GM21786 (cell line): ENCODE measurements at regions not wholly inside any gene's neighbourhood (a gene's known extent, or its start where the extent isn't known, plus 50 kb on each side); places are given as distances from the start of the nearest gene placed in this dataset.
A peak's percentile ranks its signal among the peaks of the same experiment; 100 is the strongest.

ENCODE experiments used
- ATAC-seq: cut with Tn5 transposase; IDR thresholded peaks from one replicate; pipeline ENCODE4 v1.9.1; 2021; ENCODE audit not compliant: unreplicated experiment

DNA sequence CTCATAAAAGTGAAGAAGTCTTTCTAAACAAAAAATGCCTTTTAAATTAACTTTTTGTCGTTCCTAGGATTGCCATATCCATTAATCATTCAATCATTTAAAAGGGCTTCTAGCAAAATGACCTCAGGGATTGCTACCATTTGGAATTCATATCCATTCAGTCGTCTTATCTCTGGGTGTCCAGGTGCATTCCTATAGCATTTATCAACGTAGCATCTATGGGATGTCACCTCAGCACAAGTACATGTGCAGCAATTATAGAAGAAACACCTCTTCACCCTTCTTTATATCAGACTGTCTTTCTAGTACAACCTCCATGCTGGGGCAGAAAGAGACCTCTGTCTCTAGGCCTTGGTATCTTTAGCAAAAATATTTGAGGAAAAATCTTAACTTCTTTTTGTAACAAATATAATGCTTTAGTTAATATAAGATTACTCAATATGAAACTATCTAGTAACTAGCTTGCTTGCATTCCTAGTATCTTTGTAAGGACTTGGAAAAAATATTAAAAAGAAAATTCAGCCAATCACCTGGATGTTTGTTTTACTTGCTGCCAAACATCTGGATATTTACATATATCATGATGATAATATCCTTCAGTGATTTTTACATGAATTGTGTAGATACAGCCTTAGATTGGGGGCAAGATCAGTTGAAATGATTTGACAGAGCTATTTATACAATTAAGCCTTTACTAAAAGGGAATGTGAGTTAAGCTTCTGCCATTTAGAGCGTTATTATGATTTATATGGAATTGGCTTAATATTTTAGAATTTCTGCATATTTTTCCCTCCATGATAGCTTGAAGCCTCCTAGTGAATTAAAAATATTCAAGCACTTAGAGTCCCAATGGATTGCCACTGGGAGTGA is 356.8 kb downstream of the HDGFL1 start:
- no peak for ATAC-seq

DNA sequence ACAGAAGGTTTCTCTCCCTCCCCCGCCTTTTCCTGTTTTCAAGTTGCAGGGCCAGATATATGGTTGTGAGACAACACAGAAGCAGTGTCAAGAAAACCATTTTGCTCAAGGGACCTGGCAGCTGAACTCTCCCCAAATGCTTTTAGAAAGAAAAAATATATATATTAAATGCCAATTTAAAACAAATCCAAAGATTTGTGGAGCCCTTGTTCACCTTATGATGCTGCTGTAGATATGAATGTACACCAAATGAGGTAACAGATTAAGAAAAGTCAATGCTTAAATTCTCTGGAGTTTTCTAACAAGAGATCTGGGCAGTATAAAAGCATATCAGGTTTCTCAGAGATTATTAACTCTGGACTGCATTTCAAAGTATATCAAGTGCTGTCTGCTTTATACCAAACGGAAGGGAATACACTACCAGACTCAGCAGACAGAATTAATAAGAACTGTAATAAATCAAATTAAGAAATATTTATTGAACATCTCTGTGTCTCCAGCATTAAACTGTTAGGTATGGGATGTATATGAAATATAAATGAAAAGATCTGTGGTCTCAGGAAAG is 357.5 kb downstream of the HDGFL1 start:
- no peak for ATAC-seq

DNA sequence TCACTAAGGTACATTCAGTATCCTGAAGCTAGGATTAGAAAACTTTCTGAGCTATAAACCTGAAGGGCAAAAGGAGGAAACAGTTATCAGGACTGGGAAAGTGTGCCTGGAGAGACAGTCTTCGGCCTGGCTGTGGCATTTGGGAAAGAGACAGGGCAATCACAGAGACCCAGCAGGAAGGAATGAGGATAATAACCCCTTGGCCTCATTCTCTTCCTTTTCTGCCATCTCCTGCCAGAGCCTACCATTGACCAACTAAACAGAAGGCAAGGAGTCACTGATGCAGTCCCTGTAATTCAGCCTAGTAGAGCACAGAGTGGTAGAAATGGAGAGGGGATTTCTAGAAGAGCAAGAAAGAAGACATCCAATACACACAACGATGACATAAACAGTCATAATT is 359.4 kb downstream of the HDGFL1 start:
- ATAC-seq: no peak

DNA sequence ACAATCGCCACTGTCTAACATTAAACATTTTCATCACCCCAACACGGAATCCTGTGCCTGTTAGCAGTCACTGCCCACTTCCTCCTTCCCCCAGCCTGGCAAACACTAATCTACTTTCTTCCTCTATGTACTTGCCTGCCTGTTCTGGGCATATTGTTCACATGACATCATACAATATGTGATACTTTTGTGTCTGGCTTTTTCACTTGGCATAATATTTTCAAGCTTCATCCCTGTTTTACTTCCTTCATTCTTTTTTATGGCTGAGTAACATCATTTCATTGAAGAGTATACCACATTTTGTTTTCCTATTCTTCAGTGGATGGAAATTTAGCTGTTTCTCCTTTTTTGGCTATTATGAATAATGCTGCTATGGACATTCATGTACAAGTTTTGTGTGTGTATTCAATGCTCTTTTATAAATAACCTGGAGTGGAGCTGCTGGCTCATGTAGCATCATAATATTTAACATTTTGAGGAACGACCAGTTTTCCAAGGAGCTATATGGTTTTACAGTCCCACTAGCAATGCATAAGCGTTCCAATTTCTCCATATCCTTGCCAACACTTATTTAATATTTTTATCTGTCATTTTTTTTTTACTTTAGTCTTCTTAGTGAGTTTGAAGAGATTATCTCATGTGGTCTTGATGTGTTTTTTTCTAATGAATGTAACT is 360.1 kb downstream of the HDGFL1 start:
- no peak for ATAC-seq

DNA sequence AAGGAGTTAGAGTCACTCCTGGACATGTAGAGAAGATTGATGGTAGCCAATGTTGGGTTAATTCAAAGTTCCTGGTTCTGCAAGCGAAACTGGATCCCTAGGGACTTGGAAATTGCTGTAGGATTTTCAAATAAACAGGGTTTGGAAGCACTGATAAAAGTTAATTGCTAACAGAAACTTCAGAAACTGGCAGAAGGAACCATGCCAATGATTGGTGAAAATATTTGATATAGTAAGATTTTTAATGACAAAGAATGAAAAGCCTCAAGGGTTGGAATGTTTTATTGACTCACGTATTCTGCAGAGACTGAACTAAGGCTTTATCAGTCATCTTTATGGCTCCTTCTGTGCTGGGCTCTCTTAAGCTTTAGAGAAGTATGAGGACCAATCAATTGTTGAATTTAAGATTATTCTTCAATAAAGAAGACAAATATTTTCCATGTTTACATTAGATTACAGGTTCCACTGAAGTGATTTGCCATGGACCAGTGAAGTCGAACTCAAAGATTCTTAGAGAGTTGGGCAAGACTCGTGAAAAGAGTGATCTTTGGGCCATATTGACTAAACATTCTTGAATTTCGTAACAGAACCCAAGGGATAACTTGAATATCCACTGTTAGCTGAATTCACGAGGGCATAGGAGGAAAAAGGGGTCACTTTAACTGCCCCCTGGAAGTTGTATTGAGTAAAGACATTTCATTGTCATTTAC is 371.4 kb downstream of the HDGFL1 start:
- no peak for ATAC-seq

DNA sequence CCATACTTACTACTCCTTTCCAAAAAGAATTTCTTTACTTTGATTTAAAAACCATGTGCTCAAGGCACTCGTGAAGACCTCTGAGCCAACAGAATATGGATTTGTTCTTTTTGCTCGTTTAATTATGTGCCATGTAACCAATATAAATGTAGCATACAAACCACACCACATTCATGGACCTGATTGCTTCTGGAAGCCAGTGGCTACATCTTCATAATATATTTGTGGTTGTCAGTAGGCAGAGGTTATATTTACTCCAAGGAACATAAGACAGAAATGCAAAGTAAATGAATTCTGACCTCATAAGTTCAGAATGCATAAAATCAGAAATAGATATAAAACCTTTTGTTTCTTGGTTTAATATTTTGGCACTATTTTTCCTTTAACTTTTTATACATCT is 373.0 kb downstream of the HDGFL1 start:
- ATAC-seq: no peak

DNA sequence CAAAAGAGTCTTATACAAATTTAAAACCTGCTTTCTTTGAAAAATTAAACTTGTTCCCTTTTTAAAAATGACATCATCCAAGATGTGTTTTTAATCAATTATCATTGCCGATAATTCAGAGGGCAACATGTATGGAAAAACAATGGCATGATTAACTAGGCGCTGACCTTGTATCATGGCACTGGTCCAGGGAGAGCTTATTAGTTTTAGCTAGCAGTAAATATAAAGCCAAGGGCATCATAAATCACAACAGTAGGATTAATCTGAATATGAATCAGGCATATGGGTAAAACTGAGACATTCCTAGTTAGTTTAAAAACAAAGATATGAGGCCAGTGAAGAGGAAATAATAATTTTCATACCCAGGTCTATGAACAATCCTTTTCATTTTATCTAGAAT is 374.0 kb downstream of the HDGFL1 start:
- no peak for ATAC-seq

DNA sequence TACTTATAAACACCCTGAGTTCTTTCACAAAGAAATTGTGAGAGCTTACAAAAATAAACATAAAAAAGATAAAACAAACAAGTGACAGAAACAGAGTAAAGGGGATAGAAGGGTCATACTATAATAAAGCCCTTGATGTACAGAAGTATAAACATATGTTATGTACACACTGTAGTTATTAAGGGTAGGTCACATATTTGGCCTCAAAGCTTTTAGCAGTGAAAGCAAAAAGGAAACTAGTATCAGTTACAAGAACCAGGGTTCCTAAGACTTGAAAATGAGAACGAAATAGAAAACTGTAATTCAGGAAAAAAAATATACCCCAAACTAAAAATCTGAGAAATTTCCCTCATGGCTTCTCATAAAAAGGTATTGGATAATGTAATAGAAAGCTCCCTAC is 380.6 kb downstream of the HDGFL1 start:
- no peak for ATAC-seq

DNA sequence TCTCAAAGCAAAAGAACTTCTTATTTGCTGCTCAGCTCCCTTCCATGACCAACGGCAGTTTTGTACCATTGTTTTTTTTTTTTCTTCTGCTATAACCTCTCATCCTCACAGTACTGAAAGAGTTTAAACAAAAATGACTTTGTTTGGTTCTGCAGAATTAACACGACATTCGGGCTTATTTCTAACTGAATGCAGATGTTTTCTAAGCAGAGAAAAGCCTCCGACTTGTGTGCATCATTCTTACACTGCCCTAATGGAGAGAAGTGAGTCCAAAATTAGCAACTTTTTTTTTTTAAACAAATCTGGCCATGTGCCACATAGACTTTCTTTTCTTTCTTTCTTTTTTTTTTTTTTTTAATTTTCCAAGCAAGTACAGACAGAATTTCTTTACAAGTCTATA is 382.7 kb downstream of the HDGFL1 start:
- no peak for ATAC-seq

DNA sequence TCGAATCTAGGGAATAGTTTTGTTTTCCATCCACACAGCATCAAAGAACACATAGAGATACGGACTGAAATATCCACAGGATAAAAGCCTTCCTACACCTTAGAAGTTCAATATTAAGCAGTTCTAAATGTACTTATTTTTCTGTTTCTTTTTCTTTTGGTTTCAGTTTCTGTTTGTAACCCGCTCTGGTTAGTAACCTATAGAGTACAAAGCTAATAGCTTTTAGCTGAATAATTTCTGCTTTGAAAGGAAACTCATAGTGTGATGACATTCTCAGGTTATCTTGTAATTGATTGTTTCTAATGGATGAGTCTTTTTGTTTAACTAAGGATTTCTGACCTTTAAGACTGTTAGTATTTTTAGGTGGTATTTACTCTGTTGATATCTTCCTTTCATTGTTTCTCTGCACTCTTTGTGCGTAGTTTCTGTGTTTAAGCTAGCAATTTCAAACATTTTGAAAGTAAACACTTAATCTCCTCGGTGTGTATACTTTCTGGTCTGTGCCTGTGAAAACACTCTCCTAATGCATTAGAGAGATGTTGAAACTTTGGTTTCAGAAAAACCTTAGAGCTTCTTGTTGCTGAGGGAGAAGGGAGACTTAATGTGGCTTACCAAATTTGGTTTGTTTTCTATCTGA is 385.5 kb downstream of the HDGFL1 start:
- ATAC-seq: peak; percentile 71

DNA sequence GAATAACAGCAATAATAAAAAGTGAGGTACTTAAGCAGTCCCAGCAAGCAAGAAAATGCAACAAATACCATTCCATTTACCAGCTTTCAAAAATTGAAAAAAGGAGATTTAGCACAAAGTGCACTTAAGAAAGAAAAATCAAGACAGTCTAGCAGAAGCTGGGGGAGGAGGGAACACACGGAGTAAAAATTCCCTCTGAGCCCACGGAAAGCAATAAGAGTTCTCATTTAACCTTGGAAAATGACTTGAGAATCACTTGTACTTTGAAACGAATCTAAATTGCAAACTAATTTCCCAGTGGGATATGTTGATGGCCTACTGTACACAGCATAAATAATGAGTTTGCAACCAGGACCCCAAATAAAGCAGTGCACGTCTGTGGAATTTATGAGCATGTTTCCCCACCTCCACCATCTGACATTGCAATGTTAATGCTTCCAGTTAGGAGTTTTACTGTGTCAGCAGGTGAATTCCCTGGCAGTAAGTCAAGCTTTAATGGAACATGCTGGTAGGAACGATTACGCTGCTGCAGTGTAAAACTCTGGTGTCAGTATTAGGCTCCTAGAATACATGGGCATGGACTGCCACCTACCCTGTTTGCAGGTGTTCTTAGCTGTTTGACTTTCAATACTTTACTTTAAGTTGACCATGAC is 386.8 kb downstream of the HDGFL1 start:
- no peak for ATAC-seq

DNA sequence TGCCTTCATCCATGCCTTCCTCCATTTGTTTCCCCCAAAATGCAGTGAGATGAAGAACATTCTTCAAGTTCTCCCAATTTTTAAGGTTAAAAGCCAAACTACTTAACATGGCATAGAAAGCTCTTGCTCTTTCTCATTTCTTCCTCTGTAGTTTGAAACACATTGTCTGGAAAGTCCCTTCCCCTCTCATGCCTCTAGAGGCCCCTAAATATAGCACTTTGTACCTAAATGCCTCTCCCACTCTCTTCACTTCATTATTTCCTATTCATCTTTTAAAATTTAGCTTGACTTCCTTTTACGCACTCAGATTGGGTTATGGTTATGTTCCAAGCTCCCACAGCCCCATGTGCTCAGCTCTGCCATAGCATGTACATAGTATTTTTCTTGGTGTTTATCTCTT is 389.3 kb downstream of the HDGFL1 start:
- peak; percentile 30 for ATAC-seq

DNA sequence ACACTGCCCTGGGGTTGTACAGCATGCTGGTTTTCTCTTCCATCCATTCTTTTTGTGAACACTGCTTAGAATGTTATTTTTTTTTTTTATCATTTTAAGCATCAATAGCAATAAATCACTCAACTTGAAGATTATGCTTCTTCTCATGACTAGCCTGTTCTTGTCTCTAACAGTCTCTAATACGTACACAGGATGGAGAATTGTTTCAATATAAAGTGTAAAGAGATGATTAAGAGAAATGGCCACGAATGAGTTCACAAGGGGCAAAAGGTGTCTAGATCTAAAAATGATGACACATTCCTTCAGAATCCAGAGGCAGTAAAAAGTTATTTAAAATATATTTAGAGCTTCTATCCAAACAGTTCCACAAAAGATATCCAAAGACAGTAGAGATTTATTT is 390.2 kb downstream of the HDGFL1 start:
- no peak for ATAC-seq

DNA sequence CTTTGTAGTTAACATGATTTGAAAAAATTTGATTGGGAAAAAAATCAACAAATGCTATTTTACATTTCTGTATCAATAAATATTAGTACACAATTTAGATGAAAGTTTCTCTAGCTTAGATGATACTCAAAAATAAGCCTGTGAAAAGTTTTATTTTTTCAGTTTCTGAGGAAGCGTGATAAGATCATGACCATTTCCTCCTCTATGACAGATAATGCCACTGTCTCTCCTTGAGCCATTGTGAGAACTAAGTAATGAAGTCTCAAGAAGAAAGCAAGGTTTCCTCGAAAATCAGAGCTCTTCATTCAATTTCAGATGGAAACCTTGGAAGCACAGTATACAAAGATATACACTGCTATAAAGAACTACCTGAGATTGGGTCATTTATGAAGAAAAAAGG is 395.0 kb downstream of the HDGFL1 start:
- ATAC-seq: no peak

DNA sequence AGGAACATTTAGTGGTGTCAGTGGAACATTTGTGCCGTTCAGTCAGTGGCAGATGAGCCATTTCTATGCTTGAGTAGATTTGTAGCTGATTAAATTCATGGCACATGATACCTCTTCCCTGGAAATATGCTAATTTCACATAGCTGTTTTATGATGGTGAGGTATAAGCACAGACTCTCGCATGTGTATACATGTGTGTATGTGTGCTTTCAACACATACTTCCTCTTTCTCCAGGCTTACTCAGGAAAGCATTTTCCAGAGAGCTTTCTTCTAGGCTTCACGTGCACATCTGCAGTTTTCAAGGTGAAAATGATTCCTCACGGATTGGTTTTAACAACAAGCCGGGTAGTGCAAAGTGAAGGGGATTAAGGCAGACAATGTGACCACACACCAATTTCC is 396.5 kb downstream of the HDGFL1 start:
- ATAC-seq: no peak

DNA sequence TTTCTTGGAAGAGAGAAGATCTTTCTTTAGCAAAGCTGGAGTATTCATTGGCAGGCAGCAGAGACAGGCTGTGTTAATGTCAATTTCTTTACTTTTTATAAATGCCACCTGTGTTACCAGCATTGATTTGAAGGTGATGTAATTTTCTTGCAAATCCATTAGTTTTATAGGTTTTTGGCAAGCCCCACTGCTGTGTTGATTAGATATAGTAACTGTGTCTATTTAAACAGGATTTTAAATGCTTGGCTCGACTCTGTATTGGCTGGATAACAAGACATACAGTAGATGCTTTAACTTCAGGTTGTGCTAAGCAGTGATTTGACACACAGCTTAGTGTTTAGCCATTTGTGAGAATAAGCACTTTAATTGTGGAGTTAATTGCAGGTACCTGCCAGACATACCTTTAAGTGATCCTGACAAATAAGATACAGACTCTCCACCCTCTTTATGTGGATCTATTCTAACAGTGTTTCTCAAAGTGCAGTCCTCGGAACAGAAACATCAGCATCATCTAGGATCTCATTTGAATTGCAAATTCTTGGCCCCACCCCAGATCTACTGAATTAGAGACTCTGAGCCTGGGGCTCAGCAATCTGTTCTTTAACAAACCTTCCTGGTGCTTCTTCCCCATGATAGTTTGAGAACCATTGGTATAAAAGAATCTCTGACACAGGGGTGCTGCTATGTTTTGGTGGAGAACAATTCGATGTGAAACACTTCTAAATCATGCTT is 397.5 kb downstream of the HDGFL1 start:
- no peak for ATAC-seq

DNA sequence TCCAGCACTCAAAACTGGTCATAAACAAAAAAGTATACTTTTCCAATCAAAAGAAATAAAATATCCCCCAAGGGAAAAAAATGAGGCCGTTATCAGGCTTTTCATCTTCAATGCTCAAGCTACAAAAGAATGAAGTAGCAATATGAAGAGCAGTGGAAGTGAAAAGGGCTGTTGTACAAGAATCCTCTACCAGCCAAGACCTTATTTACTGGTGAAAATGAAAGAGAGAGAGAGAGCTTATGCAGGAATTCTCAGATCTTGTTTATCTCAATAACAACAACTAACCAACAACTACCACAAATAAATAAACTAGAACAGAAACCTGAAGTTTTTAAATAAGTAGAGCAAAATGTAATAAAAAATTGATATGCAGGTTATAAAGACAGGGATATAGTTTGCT is 400.6 kb downstream of the HDGFL1 start:
- no peak for ATAC-seq

DNA sequence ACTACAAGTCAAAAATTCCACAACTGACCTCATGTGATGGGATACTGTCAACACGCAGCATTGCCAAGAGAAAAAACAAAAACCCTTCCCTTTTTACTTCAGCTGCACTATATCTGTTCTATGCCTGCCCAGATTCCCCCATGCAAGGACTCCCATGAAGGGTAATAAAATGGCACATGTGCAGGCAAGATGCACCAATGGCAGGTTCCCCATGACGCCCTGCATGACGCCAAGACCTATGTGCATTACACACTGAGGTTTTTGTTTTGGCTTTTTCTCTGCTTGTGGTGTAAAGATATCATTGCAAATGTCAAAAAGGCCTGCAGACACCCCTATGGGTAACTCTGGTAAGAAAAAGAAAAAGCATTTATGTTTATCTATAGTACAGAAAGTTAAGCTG is 403.4 kb downstream of the HDGFL1 start:
- ATAC-seq: no peak

DNA sequence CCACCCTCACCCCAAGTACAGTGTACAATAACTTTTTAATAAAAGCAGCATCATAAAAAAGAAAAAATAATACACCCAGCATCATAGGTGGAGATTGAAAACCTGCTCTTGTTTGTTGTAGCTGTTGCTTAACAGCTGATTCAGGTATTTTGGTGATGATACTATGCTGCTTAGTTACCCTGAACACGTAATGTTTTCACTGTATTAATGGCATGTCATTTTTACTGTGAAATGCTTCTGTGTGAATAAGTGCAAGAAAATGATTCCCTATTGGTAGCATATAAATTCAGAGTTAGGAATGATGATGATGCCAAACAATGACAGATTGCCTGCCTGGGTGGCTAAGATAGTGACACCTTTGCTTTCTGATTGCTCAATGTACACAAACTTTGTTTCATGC is 405.7 kb downstream of the HDGFL1 start:
- no peak for ATAC-seq

DNA sequence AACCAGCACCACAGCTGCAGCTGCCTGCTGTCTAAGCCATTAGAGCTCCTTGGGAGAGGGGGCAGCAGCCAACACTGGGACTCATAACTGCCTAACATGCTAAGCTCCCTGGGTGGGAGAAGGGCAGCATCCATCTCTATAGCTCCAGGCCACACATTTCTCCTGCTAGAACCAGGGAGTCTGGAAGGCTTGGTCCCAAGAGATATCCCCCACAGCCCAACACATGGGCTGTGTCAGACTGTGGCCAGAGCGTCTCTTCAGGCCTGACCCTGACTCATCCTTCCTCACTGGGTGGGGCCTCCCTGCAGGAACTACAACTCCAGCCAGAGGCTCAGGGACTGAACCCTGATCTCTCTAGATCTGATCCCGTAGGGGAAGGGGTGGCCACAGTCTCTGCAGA is 411.1 kb downstream of the HDGFL1 start:
- ATAC-seq: no peak
